ENCODE measurements at regions not wholly inside any gene's neighbourhood (a gene's known extent, or its start where the extent isn't known, plus 50 kb on each side); places are given as distances from the start of the nearest gene placed in this dataset.
"Not testable (repeated sequence)": the region's sequence is repeated elsewhere in the genome, so short reads cannot be mapped to it uniquely, and the experiment has no call there.

DNA sequence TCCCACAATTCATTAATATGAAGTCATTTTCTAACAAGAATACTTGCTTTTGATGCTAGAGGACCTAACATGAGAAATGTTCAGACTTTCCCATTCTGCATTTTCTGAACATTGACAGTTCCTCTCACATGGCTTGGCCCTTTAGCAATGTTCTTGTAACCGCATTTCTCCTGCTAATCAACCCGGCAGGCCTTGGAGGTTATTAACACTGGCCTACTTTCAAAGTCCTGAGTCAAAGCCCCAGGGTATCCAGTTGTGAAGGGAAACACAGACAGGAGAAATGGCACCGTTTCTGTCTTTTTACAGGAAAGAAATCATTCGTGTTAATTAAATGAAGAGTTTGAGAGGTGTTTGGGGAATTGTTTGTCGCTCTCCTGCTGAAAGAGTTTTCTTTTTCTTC, 446.5 kb upstream of the MIS18BP1 start:
- DNase-seq: no peak

DNA sequence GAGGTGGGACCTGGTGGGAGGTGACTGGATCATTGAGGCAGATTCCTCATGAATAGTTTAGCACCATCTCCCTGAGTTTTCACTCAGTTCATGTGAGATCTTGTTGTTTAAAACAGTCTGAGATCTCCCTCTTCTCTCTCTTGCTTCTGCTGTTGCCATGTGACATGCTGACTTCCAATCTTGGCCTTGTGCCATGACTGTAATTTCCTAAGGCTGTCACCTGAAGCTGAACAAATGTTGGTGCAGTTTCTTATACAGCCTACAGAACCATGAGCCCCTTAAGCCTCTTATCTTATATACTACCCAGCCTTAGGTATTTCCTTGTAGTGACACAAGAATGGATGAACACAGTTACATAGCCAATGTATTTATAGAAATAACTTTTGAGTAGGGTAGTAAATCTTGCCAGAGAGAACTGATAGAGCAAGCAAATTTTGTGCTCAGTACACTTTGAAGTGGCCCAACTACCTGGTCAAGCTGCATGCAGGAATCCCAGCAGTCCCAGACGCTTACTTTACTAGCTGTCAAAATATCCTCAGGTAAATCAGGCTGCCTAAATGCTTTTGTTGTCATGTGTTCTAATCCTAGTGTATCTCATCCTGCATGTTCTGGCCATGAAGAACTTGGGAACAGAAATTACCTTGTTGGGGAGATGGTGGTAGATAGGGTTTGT, 445.6 kb upstream of the MIS18BP1 start:
- no peak for DNase-seq

DNA sequence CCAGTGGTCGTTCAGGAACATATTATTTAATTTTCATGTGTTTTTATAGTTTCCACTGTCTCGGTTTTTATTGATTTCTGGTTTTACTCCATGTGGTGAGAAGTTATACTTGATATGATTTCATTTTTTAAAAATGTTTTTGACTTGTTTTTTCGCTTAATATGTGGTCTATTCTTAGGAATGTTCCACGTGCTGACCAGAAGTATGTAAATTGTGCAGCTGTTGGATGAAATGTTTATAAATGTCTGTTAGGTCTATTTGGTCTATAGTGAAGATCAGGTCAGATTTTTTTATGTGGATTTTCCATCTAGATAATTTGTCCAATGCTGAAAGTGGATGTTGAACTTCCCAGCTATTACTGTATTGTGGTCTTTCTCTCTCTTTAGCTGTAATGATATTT, 433.8 kb upstream of the MIS18BP1 start:
- no peak for DNase-seq

DNA sequence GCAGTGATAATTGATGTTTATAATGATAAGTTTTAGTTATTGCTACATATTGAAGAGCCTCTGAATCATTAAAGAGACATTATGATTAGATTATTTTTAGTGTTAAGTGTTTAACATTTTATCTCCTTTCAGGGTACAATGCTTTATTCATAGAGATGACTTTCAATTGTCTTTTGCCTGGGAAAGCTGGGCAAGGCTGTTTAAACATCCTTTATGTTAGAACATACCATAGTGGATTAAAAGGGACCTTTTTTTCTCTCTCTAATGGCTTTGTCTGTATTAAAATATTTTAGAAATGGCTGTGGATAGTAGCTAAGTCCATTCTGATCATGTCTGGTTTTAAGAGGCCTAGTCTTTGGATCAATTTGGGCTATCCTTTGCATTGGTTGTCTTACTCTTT, 427.5 kb upstream of the MIS18BP1 start:
- no peak for DNase-seq

DNA sequence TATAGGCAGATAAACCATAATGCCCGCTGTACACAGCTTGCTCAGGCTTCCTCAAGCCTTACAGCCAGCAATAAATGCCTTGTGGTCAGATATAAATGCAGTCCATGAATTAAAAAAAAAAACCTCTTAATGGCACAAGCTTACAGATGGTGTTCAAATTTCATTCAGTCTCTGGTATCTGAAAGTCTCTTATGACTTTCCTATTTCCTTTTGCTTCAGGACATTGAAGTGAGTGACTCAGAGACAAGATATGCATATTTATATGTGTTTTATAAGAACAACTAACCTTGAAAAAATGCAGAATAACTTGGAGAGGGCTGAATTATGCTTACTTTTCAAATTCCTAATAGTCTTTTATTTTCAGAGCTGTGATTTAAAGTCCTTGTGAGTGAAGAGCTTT, 426.9 kb upstream of the MIS18BP1 start:
- DNase-seq: no peak

DNA sequence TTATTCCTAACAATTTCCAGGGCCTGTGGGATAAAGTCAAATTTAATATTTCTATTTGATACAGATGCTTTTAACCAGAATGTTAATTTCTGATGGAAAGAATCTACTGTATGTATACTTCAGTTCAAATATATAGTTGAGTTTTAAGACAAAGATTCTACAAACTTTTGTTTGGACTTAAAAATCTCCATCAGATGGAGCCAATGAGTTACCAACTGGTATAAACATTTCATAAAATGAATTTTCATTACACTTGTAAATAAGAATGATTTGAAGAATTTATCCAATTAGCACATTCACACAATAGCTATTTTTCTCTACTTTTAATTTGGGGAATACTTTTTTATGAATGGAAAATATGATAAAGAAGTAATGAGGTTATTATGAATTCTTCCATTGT, 425.2 kb upstream of the MIS18BP1 start:
- DNase-seq: no peak

DNA sequence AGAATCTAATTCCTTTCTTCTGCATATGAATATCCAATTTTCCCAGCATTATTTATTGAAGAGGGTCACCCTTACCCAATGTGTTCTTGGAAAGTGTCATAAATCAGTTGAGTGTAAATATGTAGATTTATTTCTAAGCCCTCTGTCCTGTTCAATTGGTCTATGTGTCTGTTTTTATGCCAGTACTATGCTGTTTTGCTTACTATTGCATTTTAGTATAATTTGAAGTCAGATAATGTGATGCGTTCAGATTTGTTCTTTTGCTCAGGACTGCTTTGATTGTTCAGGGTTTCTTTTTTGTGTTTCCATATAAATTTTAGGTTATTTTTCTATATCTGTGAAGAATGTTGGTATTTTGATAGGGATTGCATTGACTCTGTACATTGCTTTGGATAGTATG, 420.4 kb upstream of the MIS18BP1 start:
- no peak for DNase-seq

DNA sequence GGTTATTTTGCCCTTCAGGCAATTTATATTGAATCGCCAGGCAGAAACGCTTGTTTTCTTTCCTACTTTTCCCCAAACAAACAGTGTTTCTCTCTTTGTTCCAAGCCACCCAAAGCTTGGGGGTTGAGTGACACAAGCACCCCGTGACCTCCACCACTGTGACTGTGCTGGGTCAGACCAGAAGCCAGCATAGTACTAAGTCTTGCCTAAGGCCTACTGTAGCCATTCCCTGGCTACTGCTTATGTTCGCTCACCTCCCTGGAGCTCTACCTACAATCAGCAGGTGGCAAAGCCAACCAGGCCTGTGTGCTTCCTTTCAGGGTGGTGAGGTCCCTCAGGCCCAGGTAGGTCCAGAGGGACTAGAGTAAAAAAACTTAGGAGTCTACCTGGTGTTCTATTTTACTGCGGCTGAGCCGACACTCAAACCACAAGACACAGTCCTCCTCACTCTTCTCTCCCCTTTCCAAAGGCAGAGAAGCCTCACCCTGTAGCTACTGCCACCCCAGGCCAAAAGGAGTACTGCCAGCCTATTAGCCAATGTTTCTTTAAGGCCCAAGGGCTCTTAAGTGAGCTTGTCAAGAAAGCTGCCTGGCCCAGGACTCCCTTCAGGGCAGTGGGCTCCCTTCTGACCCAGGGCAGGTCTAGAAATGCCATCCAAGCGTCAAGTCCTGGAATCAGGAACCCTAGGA, 411.8 kb upstream of the MIS18BP1 start:
- no peak for DNase-seq

DNA sequence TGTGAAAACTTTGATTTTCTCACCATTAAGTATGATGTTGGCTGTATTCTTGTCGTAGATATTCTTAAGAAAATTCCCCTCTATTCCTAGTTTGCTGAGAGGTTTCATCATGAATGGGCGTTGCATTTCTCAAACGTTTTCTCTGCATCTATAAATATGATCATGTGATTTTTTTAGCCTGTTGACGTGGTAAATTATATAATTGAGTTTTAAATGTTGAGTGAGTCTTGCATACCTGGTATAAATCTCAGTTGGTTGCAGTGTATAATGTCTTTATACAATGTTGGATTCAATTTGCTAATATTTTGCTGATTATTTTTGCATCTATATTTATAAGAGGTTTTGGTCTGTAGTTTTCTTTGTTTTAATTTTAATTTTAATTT, 405.9 kb upstream of the MIS18BP1 start:
- DNase-seq: no peak

DNA sequence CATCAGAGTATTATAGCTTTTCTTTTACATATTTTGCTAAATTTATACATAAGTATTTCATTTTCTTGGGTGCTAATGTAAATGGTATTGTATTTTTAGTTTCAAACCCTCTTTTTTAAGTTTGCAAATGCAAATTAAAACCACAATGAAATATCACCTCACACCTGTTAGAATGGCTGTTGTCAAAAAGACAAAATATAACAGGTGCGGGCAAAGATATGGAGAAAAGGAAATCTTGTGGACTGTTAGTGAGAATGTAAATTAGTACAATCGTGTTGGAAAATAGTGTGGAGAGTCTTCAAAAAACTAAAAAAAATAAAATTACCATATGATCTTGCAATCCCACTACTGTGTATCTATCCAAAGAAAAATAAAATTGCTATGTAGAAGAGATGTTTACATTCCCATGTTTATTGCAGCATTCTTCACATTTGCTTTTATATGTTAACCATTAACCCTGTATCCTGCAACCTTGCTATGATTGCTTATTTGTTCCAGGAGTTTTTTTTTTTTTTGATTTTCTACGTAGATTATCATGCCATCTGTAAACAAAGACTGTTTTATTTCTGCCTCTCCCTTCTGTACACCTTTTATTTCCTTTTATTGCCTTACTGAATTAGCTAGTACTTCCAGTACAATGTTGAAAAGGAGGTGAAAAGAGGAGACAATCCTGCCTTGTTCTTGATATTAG, 405.4 kb upstream of the MIS18BP1 start:
- DNase-seq: no peak

DNA sequence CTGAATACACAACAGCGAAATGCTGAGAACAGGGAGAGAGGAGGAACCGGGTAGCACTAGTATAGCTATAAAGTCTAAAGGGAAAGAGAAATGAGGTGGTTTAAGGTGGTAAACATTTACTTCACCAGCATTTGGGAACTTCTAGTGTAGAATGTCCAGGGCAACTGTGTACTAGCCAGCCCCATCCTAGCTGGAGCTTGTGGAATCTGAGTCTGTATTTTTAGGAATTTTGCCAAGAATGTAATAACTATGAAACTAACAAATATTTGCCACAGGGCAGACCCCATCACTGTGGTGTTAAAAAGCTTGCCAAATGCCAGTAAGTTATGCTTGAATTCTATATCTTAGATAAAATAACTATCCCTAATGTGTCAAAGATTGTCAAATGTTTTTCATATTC, 398.9 kb upstream of the MIS18BP1 start:
- no peak for DNase-seq

DNA sequence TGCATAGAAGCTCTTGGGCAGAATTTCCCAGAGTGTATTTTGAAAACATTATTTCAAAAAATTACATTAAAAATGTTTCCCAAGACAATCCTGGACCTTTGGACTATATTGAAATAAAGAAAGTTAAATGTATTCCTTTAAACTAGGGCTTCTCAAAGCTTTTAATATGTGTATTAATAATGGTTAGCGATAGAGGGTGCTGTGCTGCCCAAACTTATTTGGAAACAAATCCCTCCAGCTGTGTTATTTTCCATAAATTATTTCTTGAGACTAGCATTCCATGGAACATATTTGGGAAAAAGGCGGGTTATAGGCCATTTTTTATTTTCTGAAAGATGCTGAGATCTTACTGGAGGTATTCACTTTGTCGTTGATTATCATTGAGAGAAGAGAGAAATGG, 397.8 kb upstream of the MIS18BP1 start:
- no peak for DNase-seq

DNA sequence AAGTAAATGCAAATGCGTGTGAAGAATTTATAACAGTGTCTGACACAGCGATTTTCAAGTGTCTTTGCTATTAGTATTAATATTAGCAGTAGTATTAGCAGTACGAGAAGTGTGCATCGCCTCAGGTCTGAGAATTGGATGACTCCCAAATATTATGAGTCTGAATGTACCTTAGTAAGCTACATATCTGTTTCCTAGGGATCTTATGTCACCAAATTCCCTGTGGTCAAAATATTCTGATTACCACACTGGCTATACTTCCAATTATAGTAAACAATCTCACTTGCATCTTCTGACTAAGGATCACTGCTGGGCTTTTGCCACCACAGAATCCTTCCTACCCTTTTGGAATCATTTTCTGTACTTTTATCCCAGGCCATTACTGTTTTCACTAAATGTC, 396.0 kb upstream of the MIS18BP1 start:
- no peak for DNase-seq

DNA sequence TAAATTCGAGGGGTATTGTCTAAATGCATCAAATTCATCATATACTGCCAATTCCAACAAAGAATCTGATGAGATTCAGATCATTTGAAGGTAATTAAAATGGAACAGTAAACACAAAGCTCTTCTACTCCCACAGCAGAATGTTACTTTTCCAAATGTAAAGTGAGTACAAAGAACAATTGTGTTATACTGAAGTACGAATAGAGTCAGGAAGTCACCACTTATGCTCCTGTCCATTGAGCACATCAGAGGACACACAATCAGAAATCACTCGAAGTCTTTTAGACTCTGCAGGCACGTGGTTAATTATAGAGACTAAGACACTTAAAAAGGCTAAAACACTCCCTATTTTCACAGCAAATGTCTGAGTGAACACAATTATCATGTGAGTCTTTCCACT, 388.5 kb upstream of the MIS18BP1 start:
- no peak for DNase-seq

DNA sequence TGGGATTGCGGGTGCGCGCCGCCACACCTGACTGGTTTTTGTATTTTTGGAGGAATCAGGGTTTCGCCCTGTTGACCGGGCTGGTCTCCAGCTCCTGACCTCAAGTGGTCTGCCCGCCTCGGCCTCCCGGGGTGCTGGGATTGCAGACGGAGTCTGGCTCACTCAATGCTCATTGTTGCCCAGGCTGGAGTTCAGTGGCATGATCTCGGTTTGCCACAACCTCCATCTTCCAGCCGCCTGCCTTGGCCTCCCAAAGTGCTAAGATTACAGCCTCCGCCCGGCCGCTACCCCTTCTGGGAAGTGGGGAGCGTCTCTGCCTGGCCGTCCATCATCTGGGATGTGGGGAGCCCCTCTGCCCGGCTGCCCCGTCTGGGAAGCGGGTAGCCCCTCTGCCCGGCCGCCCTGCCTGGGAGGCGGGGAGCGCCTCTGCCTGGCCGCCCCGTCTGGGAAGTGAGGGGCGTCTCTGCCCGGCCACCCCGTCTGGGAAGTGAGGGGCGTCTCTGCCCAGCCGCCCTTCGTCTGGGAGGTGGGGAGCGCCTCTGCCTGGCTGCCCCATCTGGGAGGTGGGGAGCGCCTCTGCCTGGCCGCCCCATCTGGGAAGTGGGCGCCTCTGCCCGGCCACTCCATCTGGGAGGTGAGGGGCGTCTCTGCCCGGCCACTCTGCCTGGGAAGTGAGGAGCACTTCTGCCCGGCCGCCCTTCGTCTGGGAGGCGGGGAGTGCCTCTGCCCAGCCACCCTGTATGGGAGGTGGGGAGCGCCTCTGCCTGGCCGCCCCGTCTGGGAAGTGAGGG, 381.8 kb upstream of the MIS18BP1 start:
- DNase-seq: not testable (repeated sequence)

DNA sequence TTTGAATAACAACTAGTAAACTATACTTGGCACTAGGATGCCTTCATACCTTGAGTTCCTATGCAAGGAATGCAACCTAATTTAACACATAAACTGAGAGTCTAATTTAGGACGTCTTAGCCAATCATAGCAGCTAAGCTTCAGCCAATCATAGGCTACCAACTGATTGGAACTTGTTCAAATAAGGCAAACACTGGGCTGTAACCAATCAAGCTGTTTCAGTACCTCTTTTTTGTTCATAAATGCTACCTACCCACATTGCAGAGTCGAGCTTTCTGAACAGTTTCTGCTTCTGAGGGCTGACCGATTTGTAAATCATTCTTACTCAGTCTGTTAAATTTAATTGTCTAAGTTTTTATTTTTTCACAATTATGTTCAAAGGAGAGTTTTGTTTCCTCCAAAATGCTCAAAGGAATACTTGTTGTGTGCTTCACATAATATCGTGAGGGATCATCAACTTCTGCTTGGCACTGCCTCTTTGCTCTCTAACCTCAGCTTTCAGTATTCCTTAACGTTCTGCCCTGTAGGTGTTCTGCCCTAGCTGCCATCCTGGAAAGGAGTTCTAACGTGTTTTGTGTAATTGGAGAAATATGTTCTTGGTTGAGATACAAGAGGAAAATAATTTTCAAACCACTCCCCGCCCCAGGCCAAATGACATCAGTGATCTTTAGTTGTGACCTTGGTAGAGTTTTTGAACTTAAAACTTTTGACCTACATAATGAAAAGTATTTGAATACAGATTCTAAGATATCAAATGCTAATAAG, 380.4 kb upstream of the MIS18BP1 start:
- DNase-seq: no peak

DNA sequence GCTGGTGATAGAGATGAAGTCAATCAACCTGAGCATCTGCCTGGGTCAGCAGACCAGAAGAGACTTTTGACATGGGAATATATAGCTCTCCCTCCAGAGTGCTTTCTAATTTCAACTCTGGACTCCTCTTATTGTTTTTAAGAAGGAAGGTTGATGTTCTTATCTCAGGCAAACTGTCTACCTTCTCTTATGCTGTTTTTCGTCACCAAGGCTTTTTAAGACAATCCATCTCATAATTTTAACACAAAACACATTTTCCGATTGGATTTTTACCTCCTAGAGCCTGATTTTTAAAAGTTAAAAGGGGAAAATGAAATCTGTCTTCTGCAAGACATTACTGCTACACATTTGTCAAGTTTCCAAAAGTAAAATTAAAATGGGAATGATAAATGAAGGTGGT, 368.7 kb upstream of the MIS18BP1 start:
- no peak for DNase-seq

DNA sequence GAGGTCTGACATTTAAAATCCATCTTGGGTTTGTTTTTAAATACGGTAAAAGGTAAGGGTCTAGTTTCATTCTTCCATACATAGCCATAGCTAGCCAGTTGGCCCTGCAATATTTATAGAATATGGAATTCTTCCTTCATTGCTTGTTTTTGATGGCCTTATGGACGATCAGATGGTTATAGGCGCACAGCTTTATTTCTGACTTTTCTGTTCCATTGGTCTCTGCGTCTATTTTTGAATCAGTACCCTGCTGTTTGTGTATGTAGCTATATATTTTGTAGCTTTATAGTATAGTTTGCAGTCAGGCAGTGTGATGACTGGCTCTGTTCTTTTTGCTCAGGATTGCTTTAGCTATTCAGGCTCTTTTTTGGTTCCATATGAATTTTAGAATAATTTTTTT, 366.8 kb upstream of the MIS18BP1 start:
- DNase-seq: no peak

DNA sequence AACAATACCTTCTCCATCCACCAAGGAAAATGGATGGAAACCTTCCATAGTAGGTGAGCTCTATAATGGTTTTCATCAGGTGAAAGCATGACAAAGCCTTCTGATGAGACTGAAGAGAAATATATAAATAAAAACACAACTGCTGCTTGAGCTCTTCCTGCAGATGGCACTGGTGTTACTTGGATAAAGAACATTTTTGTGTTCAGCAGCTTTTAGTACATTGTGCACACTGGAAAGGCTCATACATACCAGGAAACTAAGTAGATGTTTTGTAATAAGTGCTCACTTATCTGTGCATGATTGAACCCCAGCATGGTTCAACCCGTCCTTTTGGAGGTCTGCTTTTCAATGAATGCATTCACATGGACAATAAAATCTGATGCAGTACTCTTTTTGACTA, 357.3 kb upstream of the MIS18BP1 start:
- DNase-seq: no peak

DNA sequence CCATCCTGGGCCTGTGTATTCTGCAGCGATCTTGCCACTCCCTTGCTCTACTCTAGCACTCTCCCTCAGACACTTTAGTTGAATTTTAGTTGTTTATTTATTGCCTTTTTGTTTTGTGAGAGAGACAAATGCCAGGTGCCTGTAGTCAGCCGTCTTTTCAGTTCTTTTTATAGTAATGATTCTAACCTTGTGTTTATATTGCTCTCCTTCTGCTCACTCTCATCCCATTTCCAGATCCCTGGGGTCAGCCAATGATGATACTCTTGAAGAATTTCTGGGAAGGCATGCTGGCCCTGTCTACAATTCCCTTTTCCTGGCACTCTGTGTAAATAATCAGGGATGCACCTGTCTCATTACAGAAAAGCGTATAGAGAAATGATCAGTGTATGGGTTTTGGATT, 334.1 kb upstream of the MIS18BP1 start:
- DNase-seq: no peak

DNA sequence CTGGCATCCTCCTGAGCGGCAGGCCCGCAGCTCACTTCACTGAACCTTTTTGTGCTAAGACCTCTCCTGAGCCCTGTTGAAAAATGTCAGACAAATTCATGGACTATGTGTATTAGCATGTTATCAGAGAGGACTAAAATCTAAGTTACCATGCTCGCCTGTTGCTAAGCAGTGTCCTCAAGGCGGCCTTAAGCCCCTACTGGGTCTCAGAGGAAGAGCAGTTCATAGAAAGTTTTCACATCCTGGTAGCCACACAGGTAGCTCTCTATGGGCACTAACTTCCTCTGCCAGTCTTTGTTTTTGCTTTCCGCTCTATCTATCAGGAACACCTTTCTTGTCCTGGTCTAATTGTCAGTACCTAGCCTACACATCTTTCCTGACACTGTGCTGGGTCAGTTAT, 306.6 kb upstream of the MIS18BP1 start:
- no peak for DNase-seq

DNA sequence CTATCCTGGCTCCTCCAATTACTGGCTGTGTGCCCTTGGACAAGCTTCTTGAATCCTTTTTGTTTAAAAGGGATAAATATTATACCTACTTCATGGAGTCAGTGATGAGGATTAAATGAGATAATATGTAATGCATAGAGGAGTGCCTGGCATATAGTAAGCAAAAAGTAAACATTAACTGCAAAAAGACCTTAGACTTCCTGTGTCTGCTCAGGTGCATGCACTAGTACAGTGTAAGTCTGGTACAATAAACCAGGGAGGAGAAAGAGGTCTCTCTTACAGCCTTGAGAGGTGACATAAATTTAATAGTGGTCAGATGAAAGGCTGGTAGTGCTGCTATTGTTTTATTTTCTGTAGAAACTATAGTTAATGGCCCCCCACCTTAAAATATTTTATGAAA, 305.2 kb upstream of the MIS18BP1 start:
- no peak for DNase-seq

DNA sequence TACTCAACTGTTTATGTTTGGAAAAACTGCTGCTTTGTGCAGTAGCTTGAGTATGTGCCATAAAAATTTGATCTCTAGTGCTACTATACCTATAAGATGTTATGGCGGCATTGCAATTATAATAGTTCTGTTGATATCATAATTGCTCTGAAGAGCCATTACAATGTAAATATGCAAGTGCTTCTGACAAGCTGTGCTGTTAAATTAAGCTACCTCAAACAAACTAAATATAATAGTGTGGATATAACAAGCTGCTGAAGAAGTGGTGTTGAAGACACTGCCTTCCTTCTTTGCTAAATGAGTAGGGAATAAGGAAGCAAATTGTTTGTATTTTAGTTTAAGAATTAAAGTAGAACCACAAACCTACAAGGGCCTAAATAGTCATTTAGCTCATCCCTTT, 301.0 kb upstream of the MIS18BP1 start:
- no peak for DNase-seq

Data from NCI-H2171 (cell line).